NAMALWA (cell line): ENCODE measurements at regions not wholly inside any gene's neighbourhood (a gene's known extent, or its start where the extent isn't known, plus 50 kb on each side); places are given as distances from the start of the nearest gene placed in this dataset.

ENCODE experiments used
- DNase-seq: peaks from one replicate; pipeline ENCODE4 v3.0.0-alpha.2; 2015; ENCODE audit warnings: low spot score

DNA sequence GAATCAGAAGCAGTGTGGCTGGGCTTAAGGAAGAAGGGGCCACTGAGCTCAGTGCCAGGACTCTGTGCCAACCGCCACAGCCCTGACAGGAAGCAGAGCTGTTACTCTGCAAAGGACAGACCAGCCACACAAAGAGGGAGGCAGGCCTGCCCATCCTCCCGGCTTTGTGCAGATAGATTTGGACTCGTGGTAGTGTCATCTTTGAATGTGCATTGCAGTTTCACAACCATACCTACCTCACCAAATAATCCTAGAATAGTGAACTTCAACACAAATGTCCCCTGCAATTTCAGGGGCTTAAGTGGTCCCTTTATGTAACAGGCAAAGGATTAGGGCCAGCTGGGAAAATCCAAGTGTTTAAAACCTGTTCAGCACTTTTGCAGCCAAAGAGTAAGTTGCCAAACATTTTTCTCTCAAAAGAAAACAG is 55.1 kb upstream of the CLDN10 start:
- no peak for DNase-seq

DNA sequence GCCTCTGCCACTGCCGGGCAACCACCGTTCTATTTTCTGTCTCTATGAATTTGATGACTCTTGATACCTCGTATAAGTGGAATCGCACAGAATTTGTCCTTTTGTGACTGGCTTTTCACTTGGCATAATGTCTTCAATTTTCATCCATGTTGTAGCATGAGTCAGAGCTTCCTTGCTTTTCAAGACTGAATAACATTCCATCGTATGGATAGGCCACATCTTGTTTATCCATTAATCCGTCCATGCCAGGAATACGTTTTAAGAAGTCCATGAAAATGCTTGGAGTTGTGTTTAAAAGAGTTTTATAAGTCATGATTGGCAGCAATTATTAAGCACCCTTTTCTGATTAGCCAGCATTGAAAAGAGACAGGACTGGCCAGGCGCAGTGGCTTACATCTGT is 53.6 kb upstream of the CLDN10 start:
- no peak for DNase-seq

DNA sequence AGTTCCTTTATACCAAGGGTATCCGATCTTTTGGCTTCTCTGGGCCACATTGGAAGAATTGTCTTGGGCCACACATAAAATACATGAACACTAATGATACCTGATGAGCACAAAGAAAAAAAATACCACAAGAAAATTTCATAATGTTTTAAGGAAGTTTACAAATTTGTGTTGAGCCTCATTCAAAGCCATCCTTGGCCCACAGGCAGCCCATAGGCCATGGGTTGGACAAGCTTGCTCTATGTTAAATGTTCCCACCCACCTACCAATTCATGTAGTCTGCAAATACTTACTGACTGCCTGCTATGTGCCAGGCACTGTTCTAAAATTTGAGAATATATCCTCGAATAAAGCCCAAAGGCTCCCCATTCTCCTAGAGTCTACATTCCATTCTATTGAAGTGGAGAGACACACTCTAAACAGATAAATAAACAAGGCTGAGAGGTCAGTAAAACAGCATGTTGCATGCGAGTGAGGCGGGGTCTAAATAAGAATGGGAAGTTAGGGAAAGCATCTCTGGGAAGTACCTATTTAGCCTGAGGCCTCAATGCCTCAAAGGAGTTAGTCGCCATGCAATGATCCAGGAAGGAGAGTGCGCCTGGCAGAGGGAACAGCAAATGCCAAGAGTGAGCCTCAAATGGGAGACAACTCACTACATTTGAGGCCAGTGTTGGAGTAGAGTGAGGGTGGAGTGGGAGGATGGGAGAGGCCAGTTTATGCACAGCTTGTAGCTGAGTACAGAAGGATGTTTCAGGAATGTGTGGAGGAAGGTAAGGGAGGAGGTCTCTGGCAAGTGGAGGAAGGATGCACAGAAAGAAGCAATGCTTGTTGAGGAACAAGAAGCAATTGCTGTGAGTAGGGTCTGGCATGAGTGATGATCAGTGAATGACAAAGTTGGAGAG is 52.5 kb upstream of the CLDN10 start:
- no peak for DNase-seq

DNA sequence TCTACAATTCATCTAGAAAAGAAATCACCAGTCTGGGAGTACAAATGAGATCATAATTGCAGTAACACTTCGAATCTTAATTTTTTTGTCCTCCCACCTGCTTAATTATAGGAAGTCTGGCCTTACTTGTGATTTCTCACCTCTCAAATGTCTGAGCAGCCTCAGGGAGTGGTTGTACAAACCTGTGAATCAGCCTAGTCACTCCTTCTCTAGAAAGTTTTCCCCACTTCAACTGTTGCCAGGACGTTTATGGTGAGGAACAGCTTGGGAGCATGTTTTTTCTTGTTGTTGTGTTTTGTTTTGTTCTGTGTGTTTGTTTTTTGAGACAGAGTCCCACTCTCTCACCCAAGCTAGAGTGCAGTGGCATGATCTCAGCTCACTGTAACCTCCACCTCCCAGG is 50.3 kb upstream of the CLDN10 start:
- DNase-seq, result no peak
